NCI-H1092 (cell line): ENCODE measurements at regions not wholly inside any gene's neighbourhood (a gene's known extent, or its start where the extent isn't known, plus 50 kb on each side); places are given as distances from the start of the nearest gene placed in this dataset.

Source experiments
- DNase-seq: peaks from one replicate; lab custom pipeline; 2025; lab: John Stamatoyannopoulos, UW

GRCh38 chr12:85352016-85352415, 72.0 kb downstream of the ALX1 start:
- DNase-seq = no peak

- DNase-seq = no peak
These were observed 76.8 kb downstream of the ALX1 start for GRCh38 chr12:85356596-85357385.

- DNase-seq = no peak
These were observed 77.6 kb downstream of the ALX1 start for GRCh38 chr12:85357609-85358008.

GRCh38 chr12:85358715-85359114, 78.7 kb downstream of the ALX1 start:
- DNase-seq = no peak

- DNase-seq = no peak
These were observed 83.6 kb downstream of the ALX1 start for GRCh38 chr12:85363382-85364190.

GRCh38 chr12:85367936-85368335, 87.9 kb downstream of the ALX1 start:
- no peak for DNase-seq

- no peak for DNase-seq
These were observed 89.5 kb downstream of the ALX1 start for GRCh38 chr12:85369365-85370154.

- no peak for DNase-seq
These were observed 93.0 kb downstream of the ALX1 start for GRCh38 chr12:85373045-85373444.

GRCh38 chr12:85374981-85375380, 95.0 kb downstream of the ALX1 start:
- DNase-seq = no peak

GRCh38 chr12:85385406-85385805, 105.4 kb downstream of the ALX1 start:
- no peak for DNase-seq

- DNase-seq = no peak
These were observed 110.2 kb downstream of the ALX1 start for GRCh38 chr12:85390266-85390665.

GRCh38 chr12:85392508-85392907, 112.5 kb downstream of the ALX1 start:
- DNase-seq = no peak

GRCh38 chr12:85393606-85394005, 113.6 kb downstream of the ALX1 start:
- DNase-seq = no peak

GRCh38 chr12:85394065-85394464, 114.0 kb downstream of the ALX1 start:
- DNase-seq = no peak

- no peak for DNase-seq
These were observed 114.8 kb downstream of the ALX1 start for GRCh38 chr12:85394809-85395208.

GRCh38 chr12:85405262-85405661, 125.2 kb downstream of the ALX1 start:
- DNase-seq = no peak

- no peak for DNase-seq
These were observed 125.9 kb downstream of the ALX1 start for GRCh38 chr12:85405781-85406522.

- DNase-seq = no peak
These were observed 133.2 kb downstream of the ALX1 start for GRCh38 chr12:85413266-85413665.

GRCh38 chr12:85422762-85423161, 142.7 kb downstream of the ALX1 start:
- no peak for DNase-seq

- no peak for DNase-seq
These were observed 143.9 kb downstream of the ALX1 start for GRCh38 chr12:85423947-85424346.

GRCh38 chr12:85424581-85425348, 144.7 kb downstream of the ALX1 start:
- no peak for DNase-seq
